NCI-H510A treated with DMSO at 0.1 percent for 48 hours (cell line): ENCODE measurements at regions not wholly inside any gene's neighbourhood (a gene's known extent, or its start where the extent isn't known, plus 50 kb on each side); places are given as distances from the start of the nearest gene placed in this dataset.
"Not testable (repeated sequence)": the region's sequence is repeated elsewhere in the genome, so short reads cannot be mapped to it uniquely, and the experiment has no call there.

Experiments
- DNase-seq: peaks from one replicate; lab custom pipeline; 2025; lab: John Stamatoyannopoulos, UW

DNA sequence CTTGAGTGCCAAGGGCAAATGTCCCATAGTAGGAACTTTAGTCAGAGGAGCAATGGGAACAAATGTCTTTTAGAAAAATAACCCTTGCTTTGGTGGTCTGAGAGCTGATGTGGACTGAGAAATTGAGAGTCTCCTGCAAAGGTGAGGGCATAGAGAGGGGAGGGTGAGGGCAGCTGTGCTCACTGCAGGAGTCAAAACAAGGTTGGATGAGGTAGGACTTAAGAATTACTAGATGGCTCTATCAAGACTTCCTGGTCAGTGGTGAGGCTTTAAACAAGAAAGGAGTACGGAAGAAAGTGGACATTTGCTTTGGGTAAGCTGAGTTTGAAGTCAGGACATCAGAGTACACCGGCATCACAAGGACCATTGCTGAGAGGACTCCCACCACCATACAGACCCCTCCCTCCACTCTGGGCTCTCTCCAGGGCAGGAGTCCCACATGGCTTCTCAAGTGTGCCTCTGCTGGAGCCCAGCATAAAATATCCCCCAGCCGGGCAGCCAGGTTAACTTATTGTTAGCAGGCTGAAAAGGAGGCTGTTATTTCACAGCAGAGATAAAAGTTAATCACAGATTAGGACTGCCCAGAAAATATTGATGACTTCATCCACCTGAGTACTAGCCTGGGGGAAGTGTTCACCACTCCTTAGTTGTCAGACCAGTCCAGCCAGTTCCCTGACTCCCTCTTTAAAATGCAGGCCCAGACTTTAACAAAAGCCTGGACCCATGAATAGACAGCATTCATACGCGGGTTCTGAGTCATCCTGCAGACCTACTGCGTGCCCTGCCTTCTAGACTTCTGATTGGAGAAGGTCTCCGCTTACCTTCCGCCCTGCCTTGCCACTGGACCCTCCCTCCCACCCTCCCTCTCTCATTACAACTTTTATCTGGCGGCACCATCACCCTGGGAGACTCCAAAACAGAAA lies 167.2 kb downstream of the BCL2L11 start:
- DNase-seq, result not testable (repeated sequence)

DNA sequence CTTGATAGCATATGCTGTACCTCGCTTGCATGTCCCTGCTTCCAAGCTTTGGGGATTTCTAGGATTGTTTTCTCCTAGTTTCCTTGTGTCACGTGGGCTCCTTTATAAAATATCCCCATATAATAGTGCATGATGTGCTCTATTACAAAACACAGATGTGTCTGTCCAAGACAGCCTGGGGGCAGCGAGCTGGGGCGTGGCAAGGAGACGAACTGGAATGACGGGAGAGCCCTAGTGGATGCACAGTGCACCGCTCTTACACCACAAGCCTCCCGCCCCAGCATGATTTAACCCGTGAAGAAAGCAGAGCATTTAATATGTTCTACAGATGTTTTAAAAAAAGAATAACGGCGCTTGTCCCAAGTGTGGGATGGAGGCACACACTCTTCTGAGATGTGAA lies 169.7 kb downstream of the BCL2L11 start:
- DNase-seq, result not testable (repeated sequence)

DNA sequence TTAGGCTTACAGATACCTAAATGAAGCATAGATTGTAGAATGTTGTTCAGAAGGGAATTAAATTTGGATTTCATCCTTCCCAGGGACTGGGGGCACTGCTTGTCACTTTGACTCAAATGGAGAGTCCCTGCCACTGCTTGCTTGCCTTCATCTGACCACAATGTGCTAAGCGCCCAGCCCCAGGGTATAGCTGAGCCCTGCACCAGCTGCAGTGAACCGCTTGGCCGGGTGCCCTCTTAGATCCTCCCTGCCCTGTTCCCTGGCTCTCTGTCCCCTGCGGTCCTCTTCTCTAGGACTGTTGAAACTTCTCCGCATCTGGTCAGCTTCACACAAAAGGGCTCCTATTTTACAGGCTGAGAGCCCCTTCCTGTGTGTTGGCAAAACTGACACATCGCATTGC lies 170.9 kb downstream of the BCL2L11 start:
- not testable (repeated sequence) for DNase-seq

DNA sequence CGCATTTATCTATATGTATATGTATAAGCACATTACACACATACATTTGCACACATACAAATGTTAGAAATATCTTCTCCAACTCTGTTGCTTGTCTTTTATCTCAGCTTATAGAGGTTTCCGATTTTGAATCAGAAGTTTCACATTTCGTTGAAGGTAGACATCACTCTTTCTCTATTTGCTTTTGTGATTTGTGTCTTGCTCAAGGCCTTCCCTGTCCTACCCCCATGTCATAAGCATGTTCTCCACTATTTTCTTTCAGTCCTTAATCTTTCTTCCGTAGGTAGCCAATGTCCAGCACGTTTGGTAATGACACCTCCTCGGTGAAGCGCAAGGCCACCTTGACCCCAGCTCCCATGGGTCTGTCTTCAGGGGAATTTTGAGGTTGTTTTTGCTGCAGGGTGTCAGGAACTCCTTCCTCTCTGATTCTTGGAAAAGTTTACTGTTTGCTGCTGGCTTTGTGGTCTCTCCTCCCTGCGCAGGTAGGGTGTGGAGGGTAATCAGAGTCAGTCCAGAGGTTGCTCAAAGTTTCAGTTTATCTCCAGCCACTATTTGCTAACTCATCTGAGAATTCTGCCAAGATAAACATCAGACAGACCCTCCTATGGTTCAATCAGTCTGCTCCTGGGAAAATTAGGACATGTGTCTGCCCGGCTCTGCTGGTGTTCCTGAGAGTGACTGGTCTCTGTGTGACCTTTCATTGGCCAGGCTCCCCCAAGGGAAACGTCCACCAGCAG lies 171.7 kb downstream of the BCL2L11 start:
- DNase-seq, result not testable (repeated sequence)

DNA sequence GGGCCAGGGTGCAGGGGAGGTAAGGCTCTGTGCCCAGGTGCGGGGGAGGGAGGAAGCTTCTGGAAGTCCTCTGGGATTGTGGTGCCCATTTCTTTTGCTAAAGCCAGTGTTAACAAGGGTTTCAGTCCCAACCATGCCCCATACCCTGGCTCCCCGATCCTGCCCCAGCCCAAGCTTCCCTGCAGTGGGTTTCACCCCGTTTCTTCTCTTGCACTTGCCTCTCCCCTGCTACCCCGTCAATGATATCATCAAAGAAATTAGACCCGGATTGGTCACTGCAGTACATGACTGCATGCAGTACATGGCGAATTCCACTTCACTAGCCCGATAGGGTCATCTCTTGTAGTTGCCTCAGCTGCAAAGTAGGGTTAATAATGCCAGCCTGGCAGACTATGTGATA lies 174.0 kb downstream of the BCL2L11 start:
- not testable (repeated sequence) for DNase-seq

DNA sequence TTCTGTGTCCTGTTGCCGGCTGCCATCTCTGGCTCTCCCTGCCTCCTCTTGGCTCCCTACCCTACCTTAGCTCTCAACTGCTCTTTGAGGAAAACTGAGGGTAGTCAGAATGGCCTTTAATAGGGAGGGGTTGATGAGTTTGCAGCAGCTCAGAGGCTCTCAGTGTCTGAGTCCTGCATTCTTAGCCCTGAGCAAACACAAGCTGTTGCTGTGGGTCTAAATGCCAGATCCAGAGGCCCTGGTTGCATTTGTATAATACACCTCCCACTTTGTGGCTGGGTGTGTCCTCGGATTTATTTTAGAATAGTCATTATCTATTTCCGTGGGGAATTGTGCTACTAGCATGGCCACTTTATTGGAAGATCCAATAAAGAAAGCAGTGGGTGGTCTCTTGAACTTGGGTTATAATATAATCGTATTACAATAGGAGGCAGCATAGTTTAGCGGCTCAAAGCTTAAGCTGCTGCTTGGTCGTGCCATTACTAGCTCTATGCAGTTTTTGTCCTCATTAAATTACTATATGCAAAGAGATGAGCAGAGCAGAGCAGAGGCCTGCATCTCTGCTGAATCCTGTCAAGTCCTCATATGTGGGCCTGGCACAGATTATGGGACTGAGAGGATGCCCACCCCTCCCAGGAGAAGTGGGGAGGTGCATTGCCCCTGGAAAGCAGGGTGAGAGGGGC lies 175.5 kb downstream of the BCL2L11 start:
- not testable (repeated sequence) for DNase-seq

DNA sequence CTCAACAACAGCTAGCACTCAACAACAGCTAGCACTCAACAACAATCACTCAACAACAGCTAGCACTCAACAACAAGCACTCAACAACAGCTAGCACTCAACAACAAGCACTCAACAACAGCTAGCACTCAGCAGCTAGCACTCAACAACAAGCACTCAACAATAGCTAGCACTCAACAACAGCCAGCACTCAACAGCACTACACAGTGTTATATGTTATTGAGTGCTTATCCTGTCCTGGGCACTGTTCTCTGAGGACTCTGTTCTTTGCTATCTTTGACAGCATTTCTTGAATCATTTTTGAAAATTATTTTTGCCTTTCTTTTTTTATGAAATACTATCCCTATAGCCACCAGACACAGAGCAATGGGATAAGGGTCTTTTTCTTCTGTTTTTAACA lies 176.4 kb downstream of the BCL2L11 start:
- not testable (repeated sequence) for DNase-seq

DNA sequence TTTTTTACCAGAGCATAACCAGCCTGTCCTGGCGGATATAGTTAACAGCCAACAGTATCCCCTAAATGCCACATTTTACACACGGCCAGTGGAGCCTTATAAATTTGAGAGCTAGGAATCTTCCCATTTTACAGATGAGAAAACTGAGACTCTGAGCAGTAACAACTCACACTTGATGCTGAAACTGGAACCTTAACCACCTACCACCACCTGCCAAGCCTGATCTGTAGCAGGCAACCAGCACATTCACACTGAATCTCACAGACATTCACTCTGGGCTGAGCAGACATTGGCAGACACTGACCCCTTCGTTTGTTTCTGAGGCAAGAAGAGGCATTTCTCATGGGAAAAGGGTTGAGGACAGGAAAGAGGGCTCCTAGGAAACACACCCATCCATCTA lies 178.2 kb downstream of the BCL2L11 start:
- not testable (repeated sequence) for DNase-seq

DNA sequence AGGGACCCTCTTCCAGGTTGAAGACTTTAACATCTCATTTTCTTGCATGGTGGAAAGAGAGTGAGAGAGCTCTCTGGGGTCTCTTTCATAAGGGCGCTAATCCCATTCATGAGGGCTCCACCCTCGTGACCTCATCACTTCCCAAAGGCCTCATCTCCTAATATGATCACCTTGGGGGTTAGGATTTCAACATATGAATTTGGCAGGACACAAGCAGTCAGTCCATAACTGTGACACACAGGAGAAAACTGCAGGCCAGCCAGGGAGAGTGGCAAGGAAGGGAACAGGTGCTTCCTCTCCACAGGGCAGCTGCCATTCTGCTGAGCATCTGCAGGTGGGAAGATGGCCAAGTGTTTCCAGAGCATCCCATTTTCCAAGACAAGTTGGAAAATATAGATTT lies 178.9 kb downstream of the BCL2L11 start:
- not testable (repeated sequence) for DNase-seq

DNA sequence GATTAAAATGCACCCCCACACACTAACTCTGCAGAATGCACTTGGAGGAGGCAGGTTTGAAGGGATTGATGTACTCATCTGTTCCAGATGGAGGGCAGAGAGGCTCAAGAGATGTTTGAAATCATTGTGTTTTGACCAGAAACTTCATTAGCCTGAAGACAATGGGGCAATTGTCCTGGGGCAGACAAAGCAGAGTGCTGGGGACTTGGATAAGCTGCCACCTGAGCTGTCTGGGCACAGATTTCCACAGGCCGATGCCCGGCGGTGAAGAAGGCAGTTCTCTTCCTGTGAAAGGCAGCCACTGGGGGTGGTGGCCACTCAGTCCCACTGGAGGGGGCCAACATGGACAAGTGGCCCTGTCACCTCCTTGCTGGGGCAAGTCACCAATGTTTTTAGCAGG lies 181.0 kb downstream of the BCL2L11 start:
- not testable (repeated sequence) for DNase-seq

DNA sequence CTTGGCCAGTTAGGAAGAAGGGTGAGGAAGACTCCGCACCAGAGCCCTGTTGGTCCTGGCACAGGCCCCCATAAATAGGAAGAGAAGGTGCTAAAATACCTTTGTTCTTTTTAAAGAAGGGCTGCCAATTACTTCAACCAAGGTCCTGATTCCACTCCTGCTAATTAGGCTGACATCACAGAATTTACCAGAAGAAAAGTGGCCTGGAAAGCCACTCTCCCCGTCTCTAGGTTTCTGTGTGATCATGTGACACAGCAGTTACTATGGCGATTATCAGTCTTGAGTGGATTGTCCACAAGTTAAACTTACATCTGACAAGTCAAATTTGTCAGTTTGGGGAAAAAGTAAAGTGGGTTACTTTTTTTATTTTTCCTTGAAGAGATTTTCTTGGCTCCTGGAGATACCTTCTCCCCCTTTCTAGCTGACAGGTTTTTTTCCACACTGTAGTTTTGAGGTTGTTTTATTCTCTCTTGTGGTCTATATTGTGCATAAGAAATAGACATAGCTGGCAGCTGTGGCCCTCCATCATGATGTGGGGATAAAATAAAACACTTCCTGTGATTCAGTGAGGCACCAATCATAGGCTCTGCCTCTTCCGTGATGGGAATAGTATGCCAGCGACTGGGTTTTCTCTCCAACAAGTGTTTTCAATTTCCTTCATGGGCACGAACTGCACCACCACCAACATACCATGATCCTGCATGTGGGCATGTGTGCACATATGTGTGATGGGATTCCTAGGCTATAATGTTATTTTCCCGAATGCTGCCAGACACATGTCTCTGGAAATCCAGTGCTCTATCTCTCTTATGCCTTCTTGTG lies 181.9 kb downstream of the BCL2L11 start:
- not testable (repeated sequence) for DNase-seq

DNA sequence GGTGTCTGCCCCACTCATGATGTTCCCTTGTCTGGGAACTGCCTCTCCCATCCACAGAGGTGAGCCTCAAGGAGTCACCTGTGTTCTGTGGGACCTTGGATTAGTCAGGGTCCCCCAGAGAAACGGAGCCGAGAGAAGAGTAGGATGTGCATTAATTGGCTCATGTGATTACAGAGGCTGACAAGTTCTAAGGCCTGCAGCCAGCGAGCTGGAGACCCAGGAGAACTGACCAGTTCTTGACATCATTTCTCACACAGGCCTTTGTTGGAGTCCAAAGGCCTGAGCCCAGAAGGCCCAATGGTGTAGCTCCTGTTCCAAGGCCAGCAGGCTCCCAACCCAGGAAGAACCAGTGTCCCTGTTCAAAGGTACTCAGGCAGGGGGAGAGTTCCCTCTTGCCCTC lies 186.6 kb downstream of the BCL2L11 start:
- not testable (repeated sequence) for DNase-seq

DNA sequence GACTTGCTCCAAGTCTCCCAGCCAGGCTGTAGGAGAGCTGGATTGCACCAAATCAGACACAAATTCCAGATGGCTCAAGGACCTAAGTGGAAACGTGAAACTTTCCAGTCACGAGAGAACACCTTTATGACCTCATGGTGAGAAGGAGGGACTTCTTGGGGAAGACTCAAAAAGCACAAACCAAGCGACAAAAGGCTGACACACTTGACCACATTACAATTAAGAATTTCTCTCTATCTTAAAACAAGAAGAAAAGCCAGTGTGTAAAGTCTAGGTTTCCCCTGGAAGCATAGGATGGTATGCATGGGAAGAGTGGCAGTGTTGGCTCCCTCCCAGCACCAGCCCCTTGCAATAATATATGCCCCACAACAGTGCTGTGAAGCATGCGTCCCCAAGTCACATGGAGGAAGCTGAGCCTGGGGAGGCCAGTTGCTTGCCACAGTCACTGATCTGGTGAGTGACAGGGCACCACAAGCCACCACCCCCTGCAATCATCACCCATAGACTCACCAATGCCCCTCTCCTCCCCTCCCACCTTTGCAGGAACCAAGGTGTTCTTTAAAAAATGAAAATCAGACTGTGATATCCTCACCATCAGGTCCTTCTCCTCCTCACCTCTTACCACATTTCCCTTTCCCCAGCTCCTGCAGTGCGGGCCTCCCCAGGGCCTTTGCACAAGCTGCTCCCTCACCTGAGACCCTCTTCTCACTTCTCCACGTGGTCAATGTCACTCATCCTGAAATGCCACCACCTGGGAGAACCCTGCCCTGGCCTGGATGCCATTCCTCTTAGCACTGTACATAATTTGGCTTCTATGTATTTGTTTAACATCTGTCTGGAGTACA lies 188.7 kb downstream of the BCL2L11 start:
- not testable (repeated sequence) for DNase-seq

DNA sequence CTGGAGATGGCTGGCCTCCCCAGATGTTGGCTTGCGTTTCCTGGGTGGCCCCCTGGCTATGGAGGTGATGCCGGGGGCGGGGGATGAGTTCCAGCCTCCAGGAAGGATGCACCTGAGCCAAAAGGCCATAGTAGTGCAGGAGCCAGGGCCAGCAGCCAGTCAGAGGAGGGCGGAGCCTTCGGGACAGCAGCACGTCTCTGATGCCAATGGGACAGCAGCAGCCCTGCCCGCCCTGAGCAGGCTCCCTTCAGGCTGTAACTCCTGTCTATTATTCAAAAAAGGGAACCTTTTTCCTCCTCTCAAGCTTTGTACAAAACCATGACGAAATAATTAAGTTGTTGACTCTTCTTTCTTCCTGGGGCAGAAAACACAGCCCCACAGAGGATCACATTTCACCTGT lies 189.7 kb downstream of the BCL2L11 start:
- DNase-seq, result not testable (repeated sequence)

DNA sequence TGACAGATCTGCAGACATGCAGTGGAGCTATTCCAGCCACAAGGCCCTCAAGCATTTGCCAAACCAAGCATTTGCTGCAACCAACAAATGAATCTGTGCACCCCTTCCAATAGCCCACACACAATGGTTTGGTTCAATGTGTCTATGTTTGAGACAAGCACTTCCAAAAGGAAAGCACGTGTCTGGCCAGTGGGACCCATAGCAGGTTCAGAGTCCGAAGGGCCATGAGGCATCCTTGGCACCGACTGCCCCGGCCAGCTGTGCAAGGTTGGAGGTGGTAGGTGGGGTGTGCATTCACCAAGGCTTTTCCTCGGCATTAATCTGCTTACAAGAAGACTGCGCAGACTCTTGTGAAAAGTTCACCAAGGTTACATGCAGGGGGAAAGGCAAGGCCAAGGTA lies 190.9 kb downstream of the BCL2L11 start:
- not testable (repeated sequence) for DNase-seq

DNA sequence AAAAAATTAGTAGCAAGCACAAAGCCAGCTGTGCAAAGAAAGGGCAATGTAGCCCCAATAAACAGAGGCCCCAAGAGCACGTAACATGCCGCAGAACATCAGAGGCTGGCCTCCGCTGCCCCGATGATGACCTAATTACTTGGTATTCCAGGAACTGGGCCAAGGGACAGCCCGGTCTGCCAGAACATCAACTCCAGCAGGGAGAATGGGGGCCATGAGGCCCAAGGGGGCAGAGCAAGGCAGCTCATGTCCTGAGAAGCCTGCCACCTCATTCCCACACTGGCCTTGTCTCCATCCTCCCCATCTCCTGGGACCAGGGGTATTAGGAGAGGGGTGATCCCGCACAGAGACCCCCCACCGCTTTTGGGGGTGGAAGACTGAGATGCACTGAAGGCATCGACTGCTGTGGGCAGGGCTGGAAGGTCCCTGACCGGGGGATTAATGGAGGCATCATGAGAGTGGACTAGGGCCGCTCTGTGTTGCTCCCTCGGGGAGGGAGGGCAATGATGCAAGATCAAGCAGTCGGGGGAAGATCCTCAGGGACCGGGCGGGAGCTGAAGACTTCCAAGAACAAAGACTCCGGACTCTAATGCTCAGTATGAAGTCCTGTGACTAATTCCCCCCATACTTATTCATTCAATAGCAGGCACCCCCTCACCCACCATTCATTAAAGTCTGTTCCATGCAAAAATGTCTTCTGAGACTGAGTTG lies 192.3 kb downstream of the BCL2L11 start:
- not testable (repeated sequence) for DNase-seq

DNA sequence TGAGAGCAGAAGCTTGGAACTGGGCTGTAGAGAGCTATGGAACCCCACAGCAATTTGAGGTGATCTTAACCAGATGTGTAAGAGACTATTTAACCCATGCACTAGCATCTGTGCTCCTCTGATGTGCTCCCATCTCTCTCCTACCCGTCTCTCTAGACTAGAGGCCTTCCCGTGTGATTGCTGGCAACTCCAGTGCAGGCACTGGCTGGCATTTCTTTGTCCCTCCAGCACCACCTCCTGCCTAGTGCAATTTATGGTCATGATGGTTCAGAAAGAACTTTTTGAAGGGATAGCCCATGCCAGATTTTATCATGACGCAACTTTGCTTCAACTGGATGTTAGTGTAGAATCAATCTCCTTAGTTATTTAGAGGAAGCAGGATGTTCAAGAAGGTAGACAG lies 193.0 kb downstream of the BCL2L11 start:
- DNase-seq, result not testable (repeated sequence)

DNA sequence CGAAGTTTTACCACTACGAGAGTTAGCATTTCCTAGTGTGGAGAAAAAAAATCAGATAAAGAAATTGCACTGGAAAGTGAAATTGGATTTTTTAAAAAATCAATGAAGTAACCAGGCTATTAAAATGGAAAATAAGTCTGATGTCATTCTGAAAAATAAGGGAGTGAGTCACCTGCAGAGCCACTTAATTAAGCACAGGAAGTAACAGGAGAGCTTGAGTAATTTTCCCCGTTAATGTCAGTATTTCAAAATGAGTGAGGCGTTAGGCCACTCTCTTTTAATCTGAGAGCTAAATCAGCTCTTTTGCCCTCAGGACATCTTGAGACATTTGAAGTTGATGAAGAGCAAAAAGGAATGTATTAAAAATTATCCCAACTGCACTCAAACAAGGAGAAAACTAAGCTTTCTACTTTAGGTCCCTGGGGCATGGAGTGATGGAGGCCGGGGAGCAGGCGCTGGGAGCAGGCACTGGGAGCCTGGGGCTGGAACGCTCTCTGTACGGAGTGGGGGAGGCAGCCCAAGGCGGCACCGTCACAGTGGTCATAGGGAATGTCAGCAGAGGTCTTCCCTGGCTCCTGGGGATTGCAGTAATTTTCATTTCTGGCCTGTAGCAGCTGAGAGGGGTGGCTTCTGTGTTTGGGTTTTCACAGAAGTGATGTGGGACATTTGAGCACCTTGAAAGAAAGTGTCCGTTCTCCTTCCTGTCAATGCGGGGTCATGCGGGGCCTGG lies 194.6 kb downstream of the BCL2L11 start:
- DNase-seq, result not testable (repeated sequence)

DNA sequence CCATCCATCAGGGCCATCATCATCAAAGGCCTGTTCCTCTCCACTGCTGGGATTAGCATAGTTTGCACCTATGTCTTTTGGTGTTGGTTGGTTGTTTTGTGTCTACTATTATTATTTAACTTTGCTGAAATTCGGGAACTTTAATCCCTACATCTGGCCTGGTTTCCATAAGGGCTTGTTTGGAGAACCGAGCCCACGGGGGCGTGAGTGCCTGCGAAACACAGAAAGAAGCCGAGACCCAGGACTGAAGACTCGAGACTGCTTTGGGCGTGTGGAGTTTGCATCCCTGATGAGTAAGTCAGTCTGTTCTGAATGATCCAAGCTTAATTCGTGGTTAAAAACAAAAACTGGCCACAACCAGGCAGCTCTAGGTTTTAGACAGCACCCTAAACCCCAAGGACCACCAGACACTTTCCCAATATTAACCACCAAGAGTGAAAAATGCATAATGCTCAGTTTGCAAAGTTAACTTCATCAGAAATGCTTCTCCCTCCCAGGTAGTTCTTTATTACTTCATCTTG lies 195.6 kb downstream of the BCL2L11 start:
- not testable (repeated sequence) for DNase-seq
